Tongue (tissue), 1 donor: ENCODE measurements at regions not wholly inside any gene's neighbourhood (a gene's known extent, or its start where the extent isn't known, plus 50 kb on each side); places are given as distances from the start of the nearest gene placed in this dataset.
A peak's percentile ranks its signal among the peaks of the same experiment; 100 is the strongest.

Experiments
- DNase-seq: peaks from one replicate; pipeline ENCODE4 v3.0.0-alpha.2; 2015

GRCh38 chr2:137826373-137827372 is 137.6 kb upstream of the HNMT start:
- no peak for DNase-seq

- no peak for DNase-seq
Observed at GRCh38 chr2:137828624-137829023, 135.6 kb upstream of the HNMT start.

- no peak for DNase-seq
Observed at GRCh38 chr2:137829251-137829650, 135.0 kb upstream of the HNMT start.

- no peak for DNase-seq
Observed at GRCh38 chr2:137834760-137835379, 129.4 kb upstream of the HNMT start.

- DNase-seq, result no peak
Observed at GRCh38 chr2:137836671-137837070, 127.6 kb upstream of the HNMT start.

- no peak for DNase-seq
Observed at GRCh38 chr2:137837830-137838229, 126.4 kb upstream of the HNMT start.

GRCh38 chr2:137838255-137839092 is 125.8 kb upstream of the HNMT start:
- peak; percentile 79 for DNase-seq

- no peak for DNase-seq
Observed at GRCh38 chr2:137842430-137842829, 121.8 kb upstream of the HNMT start.

- DNase-seq, result no peak
Observed at GRCh38 chr2:137842952-137843351, 121.3 kb upstream of the HNMT start.

GRCh38 chr2:137845422-137845821 is 118.9 kb upstream of the HNMT start:
- no peak for DNase-seq

GRCh38 chr2:137846993-137847392 is 117.3 kb upstream of the HNMT start:
- DNase-seq, result no peak

GRCh38 chr2:137847443-137847842 is 116.8 kb upstream of the HNMT start:
- DNase-seq, result peak; percentile 10

GRCh38 chr2:137857881-137858280 is 106.4 kb upstream of the HNMT start:
- no peak for DNase-seq

- no peak for DNase-seq
Observed at GRCh38 chr2:137862651-137863050, 101.6 kb upstream of the HNMT start.

GRCh38 chr2:137865954-137866540 is 98.2 kb upstream of the HNMT start:
- peak; percentile 60 for DNase-seq

GRCh38 chr2:137870682-137871081 is 93.6 kb upstream of the HNMT start:
- no peak for DNase-seq

- no peak for DNase-seq
Observed at GRCh38 chr2:137872577-137872976, 91.7 kb upstream of the HNMT start.

- no peak for DNase-seq
Observed at GRCh38 chr2:137873536-137874244, 90.6 kb upstream of the HNMT start.

- no peak for DNase-seq
Observed at GRCh38 chr2:137879121-137879520, 85.2 kb upstream of the HNMT start.

GRCh38 chr2:137881711-137882110 is 82.6 kb upstream of the HNMT start:
- no peak for DNase-seq

- DNase-seq, result no peak
Observed at GRCh38 chr2:137886083-137886831, 78.0 kb upstream of the HNMT start.
